ENCODE measurements at regions not wholly inside any gene's neighbourhood (a gene's known extent, or its start where the extent isn't known, plus 50 kb on each side); places are given as distances from the start of the nearest gene placed in this dataset.

DNA sequence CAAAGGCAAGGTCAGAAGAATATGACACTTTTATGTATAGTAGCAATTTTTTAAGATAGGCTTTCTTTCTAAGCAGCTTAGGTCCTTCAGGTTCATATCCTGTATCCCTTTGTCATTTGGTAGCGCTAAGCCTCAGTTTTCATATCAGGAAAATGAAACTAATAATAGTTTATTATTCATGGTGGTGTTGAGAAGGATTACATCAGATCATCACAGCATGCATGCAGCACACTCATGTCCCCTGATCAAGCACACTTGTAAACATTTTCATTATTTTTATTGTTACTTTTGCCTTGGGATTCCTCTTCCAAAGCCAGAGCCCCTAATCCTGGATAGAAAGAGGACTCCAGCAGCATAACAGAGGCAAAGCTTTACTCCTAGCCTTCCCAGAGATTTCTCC lies 70.2 kb upstream of the ADGRF1 start:
- DNase-seq, result no peak

DNA sequence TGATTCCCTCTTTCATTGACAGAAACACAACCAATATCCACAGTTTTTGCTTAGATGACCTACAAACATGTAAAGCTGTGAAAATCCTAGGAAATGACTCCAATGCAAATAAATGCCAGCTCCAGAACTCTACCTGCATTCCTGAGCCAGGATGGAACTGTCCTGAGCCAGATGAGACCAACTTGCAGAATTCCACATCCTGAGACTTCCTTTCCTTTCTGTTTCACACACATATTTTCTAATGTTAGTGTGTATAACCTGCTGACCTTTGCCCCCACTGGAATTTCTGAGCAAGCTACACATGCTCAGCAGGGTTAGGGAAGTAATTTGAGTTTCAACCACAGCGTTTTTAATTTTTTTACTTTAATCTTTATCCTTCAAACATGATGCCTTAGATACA lies 69.6 kb upstream of the ADGRF1 start:
- no peak for DNase-seq

DNA sequence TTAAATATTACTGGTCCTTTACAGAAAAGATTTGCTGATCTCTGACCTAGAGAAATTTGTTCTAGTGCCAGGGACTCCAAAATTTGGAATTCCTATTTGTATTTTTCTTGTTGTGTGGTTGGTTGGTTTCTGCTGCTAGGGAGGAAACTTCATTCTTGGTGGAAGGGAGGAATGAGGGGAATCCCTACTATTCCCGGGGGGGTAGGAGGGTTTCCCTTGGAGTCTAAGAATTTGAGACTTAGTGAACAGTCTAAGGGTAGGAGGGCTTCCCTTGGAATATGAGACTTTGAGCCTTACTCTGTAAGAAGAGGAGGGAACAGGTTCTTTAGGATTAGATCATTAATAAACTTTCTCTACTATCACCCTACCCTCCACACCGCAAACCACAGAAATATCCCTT lies 67.1 kb upstream of the ADGRF1 start:
- DNase-seq, result no peak

DNA sequence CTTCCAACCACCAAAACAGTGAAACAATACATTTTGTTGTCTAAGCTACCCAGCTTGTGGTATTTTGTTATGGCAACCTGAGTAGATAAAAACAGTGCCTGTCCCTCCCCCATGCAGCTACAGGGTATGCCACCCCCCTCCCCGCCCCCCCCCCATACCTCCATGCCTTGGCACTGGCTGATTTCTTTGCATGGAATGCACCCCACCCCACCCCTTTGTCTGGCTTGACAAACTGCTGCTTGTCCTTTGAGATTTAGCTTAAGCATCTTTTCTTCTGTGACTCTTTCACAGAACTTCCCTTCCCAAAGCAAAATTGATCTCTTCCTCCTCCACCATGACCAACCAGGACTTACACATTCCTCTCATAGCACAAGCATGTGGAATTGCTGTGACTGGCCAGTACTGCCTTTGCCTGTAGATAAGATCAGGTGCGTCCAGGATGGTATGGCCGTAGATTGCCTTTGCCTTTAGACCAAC lies 64.6 kb upstream of the ADGRF1 start:
- DNase-seq, result no peak

DNA sequence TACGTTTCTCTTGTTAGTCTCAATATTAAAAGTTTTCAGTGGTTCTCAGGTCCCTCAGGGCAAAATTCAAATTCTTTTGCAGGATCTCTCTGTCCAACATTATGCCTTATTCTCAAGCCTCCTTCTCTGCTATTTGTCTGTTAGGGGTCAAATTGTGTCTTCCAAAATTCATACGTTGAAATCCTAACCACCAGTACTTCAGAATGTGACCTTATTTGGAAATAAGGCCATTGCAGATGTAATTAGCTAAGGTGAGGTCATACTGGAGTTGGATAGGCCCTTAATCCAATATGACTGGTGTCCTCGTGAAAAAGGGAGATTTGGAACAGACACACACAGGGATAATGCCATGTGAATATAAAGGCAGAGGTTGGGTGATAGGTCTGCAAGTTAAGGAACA lies 64.1 kb upstream of the ADGRF1 start:
- DNase-seq, result no peak

DNA sequence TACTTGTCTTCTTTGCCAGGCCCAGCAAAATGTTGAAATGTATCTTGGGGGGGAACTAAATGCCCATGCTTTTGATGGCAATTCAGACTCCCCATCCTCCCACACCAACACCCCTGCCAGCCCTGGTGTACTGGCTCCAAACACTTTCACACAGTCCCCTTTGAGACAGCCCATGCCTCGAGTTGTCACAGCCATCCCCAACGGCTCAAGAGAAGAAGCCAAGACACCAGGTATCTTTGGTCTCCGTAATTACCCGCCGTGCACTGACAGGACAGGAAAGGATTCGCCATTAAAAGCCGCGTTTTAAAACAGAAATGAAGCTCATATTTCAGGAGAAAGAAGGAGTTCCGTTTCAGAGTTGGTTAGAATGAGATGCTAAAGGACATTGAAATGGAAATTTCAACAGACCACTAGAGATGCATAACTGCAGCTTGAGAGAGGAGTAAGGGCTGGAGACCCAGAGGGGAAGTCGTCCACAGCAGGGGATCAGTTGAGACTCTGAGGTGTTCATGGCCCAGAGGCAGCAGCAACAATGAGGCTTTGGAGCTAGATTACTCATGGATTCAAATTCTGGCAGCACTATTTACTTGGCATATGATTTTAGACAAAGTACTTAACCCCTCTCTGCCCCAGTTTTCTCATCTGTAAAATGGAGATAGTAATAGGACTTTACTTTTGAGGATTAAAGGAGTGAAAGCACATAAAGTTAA lies 63.5 kb upstream of the ADGRF1 start:
- DNase-seq, result no peak

DNA sequence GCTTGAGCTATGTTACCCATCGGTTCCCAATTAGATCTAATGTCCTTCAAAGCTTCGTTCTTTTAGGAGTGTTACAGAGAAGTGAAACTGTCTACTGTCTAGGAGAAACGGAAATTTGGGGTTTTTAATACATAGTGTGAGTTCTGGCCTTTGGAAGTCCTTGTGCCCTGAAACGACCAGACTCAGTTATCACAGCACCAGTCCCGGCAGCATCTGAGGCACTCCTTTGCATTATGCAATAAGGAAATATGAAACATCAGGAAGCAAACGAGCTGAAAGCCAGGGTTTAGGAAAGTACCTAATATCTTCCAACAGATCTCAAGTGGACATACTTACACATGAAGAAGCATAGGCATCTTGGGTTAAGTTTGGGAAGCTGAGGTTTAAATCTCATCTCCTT lies 61.8 kb upstream of the ADGRF1 start:
- no peak for DNase-seq

DNA sequence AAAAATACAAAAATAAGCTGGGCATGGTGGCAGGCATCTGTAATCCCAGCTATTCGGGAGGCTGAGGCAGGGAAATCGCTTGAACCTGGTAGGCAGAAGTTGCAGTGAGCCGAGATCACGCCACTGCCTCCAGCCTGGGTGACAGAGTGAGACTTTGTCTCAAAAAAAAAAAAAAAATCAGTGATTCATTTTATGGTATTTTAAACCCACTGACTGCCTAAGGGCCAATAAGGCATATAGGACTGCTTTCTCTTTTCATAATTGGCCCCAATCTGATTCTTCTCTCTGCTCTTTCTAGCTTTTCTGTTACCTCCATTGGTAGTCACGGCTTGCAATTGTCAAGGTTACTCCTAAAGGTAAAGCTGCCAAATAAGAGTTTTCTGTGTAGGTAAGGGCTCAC lies 60.2 kb upstream of the ADGRF1 start:
- no peak for DNase-seq

DNA sequence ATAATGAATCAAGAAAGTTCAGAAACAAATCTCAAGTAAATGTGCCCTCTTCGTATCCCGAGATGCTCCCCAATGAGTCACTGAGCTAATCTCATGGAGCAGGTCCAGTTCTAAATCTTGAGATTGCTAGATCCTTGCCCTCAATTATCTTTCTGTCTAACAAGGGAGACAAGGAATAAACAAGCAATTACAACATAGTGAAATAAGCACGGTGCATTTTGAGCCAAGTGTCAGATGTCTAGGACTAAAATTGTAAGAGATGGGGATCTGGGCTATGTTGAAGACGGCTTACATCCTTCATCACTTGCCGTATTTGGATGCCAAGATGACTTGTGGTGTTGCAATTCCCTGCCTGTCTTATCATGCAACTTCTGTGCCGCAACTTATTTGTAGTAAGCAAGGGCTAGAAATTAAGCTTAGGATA lies 56.5 kb upstream of the ADGRF1 start:
- DNase-seq, result no peak

DNA sequence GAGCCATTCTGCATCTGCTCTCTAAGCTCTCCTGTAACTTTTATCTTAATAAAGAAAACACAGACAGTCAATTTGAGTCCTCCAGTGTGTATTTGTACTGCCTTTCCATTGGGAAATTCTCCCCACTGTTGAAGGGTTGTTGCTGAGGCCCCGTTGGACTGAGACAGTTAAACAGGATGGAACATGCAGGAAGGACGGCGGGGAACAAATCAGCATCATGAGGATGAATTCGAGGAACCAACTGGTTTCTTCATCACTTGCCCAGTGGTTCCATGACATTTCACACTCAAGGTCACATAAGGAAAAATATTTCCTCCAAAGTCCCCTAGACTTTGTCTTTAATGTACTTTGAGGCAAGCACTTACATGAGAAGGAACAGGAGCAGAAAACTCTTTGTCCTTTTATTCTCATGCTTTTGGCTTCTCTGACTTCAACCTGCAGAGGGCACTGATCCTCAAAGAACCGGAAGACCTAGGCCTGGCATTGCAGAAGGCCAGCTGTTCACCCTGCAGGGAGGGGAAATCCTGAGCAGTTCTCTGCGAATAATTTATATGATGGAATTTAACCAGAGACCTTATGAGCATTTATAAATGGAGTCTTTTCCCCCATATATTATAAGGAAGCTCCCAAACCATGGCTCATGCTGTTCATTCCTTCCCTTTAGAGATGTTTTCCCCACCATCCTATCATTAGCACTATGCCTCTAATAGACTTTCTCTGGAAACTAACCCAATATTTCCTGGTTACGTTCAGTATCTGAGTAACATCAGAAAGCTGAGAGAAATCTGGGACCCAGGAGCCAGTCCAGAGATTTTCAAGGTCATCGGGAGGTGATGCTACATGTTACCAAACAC lies 55.2 kb upstream of the ADGRF1 start:
- DNase-seq, result peak; percentile 26

DNA sequence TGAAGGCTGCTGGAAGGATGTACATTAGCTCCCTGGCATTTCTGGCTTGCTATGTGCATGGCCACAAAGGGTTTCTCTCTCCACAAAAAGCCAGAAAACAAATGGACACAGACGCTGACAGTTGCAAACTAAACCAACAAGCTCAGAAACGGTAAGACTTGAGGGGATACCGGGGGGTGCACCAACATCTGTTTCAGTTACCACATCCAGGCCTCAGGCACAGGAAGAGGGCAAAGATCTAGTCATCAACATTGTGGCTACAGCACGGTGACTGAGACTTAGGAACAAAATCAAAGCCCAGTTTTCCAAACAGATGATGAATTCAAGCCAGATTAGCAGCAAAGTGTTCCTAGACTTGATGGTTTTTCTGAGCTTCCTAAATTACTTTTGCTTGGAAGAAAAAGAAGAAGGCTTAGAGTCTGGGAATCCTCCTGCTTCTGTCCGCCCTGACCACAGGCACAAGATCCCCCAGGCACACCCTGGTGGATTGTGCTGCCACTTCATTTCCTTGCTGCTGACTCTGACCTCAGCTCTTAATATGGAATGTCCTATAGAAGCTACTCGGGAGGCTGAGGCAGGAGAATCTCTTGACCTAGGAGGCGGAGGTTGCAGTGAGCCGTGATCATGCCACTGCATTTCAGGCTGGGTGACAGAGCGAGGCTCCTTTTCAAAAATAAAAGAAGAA lies 54.2 kb upstream of the ADGRF1 start:
- no peak for DNase-seq

DNA sequence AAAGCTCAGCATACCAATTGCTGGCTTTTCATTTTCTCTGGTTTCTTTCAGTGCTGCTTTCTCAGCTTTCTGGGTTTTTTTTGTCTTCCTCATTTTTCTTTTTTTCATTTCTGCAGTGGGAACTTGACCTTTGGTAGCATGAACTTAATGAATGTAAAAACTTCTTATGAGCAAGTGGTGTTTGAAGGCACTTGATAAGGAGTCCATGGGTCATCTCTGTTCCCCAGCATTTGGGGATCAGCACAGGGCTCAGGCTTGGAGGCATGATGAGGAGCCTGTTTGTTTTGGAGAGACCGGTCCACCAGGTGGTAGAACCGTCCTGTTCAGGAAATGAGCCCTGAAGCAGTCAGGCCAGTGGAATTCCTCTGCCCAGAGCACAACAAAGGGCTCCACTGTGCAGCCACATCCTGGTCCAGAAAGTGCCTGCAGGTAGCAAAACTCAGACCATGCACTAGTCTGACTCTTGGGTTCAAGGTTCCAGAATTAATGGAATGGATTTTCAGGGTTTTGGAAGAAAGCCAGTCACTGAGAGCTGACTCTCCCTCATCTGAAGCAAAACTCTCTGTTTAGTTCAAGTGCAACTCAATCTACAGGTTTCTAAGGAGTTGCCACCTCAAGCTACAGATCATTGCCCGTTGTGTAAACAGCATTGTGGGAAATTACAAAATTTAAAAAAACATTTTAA lies 52.3 kb upstream of the ADGRF1 start:
- no peak for DNase-seq

DNA sequence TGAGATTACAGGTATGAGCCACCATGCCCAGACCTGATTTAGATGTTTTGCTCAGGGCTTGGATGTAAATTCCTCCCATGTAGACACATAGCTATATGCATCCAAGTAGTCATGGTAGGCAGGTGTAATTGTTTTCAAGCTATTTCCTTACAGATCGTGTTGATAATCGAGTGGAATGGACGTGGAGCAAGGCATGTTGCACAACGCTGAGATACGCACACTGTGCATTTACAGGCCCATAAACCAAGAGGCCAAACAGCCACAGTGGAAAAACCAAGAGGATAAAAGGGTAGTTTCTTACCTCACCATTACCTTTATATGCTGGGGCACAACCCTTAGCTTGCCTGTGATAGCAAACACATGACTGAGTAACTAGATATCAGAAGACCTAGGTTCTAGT lies 51.0 kb upstream of the ADGRF1 start:
- no peak for DNase-seq

DNA sequence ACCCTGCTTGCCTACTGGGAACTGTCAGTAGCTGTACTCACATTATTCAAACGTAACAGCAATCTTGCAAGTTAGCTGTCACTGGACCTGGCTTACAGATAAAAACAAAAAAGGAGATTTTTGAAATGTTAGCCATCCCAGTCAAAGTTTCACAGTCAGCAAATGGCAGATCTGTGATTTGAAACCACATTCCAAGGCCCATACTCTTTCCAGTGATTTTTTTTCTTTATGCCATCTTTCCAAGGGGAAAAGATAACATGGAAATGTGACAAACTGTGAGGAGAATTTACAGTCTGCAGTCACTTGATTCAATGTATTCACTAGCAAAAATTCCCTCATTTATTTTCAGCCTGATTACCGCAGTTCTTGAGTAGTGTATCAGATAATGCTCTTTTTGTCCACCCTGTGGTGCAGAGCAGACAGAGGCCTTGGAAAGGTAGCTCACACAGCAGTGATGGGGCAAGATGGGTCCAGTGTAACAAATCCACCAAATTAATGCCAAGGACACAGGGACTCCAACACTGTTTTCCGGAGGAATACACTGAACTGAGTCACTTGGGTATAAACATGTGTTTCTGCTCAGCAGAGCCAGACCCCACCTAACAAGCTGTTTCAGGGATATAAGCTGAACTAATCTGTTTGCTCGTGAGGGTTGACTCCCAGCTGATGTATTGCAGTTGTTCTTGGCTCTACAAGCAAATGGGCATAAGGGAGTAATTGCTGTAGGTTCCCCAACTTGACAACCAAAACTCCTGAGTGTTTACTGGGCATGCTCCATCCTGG lies 49.9 kb upstream of the ADGRF1 start:
- DNase-seq, result no peak
